ENCODE measurements at regions not wholly inside any gene's neighbourhood (a gene's known extent, or its start where the extent isn't known, plus 50 kb on each side); places are given as distances from the start of the nearest gene placed in this dataset.

DNA sequence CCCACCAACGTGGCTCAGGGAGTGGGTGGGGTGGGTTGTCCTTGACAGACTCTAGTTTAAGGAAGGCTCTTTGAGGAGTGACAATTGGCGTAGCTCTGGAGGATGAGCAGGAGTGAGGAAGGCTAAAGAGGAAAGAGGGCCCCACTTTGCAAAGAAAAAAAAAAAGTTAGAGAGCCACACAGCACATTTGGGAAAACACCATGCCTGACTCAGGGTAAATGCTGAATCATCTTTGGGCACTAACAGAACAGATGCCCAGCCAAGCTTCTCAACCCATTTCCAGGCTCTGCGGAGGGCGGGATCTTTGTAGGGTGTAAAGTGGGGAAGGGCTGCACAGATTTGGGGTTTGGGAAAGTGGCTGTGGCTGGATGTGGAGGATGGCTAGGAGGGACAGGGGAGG is 179.1 kb upstream of the RGMA start:
- TF ChIP-seq CTCF (conservative IDR thresholded peaks at IDR 0.05; ENCODE audit: low read length) (no peak), EZH2phosphoT487 (IDR thresholded peaks at IDR 0.05; ENCODE audit: borderline replicate concordance) (no peak)

All from Loucy (cell line).